ENCODE measurements at regions not wholly inside any gene's neighbourhood (a gene's known extent, or its start where the extent isn't known, plus 50 kb on each side); places are given as distances from the start of the nearest gene placed in this dataset.
"Not testable (repeated sequence)": the region's sequence is repeated elsewhere in the genome, so short reads cannot be mapped to it uniquely, and the experiment has no call there.

DNA sequence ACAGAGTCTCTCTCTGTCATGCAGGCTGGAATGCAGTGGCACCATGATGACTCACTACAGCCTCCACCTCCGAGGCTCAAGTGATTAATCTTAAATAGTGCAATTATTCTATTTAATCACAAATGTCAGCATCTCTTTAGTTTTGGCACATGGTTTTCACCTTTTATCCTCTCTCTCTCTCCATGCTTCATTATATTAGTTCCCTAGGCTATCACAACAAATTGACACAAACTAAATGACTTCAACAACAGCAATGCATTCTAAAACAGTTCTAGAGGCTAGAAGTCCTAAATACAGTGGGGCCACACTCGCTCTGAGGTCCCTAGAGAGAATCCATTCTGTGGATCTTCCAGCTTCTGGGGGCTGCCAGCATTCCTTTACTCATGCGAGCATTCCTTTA, 178.2 kb upstream of the ZNG1F start:
- DNase-seq: not testable (repeated sequence)

GRCh38 chr9:41361790-41362189, 172.7 kb upstream of the ZNG1F start:
- not testable (repeated sequence) for DNase-seq

- peak; percentile 17 for DNase-seq
These were observed 170.0 kb upstream of the ZNG1F start for GRCh38 chr9:41359116-41359515.

DNA sequence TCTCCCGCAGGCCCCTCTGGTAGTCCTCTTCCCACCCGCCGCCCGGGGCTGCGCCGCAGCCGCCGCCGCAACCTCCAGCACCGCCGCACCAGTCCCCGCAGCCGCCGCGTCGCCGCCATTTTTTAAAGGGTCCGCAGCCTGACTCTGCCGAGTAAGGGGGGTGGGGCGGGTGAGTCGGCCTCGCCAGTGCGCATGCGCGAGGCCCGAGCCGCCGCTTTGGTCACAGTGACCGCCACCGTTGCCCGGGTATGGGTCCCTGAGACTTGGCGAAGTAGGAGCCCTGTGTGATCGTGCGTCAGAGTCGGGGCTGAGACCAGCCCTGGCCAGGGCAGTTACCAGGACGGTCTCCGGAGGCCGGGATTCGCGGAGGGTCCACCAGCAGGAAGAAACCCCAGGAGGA, 169.6 kb upstream of the ZNG1F start:
- peak; percentile 5 for DNase-seq

DNA sequence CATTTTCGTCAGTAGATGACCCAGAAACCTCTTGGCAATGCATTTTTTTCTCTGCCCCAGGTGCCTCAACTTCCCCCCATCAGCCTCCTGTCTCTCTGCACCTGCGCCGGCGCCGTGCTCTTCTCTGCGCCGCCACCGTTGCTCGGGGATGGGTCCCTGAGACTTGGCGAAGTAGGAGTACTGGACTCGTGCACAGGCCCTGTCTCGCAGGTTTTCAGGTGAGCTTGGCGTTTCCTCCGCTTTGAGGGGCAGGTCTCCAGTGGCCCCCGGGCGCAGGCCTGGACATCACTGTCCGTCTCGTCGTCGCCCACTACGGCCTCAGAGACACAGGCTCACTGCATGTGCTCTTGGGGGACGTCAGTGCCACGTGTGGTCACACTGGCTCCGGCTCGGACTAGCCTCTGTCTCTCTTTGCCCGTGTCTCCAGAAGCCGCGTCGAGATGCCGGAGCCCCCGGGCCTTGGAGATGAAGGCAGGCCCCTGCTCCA, 168.8 kb upstream of the ZNG1F start:
- DNase-seq: not testable (repeated sequence)

DNA sequence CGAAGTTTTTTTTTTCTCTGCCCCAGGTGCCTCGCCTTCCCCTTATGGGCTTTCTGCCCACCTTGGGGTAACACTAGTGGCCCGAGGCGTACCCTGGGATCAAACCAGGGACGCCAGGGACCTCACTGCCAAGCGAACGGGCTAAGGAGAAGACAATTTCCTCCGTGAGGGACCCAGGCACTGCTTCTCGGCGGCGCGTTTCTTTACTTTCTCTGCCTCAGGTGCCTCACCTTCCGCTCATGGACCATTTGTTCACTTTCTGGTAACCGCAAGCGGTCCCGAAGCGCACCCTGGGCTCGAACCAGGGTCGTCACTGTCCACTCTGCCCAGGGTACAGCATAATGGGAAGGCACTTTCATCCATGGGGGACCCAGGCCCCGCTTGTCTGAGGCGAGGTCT, 168.2 kb upstream of the ZNG1F start:
- DNase-seq: not testable (repeated sequence)

- not testable (repeated sequence) for DNase-seq
These were observed 167.7 kb upstream of the ZNG1F start for GRCh38 chr9:41356588-41357349.

DNA sequence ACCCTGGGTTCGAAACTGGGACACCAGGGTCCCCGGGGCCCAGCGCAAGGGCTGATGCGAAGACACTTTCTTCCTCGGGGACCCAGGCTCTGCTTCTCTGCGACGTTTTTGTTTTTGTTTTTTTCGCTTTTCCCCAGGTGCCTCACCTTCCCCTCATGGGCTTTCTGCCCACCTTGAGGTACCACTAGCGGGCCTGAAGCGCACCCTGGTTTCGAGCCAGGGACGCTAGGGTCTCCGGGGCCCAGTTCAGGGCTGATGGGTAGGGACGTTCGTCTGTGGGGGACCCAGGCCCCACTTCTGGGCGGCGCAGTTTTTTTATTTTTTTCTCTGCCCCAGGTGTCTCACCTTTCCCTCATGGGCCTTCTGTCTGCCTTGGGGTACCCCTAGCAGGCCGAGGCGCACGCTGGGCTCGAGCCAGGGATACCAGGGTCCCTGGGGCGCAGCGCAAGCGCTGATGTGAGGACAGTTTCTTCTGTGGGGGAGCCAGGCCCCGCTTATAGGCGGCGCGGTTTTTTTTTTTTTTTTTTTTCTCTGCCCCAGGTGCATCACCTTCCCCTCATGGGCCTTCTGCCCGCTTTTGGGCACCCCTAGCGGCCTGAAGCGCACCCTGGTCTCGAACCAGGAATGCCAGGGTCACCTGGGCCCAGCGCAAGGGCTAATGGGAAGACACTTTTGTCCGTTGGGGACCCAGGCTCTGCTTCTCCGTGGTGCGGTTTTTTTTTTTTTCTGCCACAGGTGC, 166.8 kb upstream of the ZNG1F start:
- not testable (repeated sequence) for DNase-seq

DNA sequence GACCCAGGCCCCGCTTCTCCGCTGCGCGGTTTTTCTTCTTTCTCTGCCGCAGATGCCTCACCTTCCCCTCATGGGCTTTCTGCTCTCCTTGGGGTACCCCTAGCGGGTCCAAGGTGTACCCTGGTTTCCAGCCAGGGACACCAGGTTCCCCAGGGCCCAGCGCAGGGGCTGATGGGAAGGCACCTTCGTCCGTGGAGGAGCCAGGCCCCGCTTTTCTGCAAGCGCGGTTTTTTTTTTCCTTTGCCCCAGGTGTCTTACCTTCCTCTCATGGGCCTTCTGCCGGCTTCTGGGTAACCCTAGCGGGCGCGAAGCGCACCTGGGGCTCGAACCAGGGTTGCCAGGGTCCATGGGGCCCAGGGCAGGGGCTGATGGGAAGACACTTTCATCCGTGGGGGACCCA, 165.9 kb upstream of the ZNG1F start:
- not testable (repeated sequence) for DNase-seq

DNA sequence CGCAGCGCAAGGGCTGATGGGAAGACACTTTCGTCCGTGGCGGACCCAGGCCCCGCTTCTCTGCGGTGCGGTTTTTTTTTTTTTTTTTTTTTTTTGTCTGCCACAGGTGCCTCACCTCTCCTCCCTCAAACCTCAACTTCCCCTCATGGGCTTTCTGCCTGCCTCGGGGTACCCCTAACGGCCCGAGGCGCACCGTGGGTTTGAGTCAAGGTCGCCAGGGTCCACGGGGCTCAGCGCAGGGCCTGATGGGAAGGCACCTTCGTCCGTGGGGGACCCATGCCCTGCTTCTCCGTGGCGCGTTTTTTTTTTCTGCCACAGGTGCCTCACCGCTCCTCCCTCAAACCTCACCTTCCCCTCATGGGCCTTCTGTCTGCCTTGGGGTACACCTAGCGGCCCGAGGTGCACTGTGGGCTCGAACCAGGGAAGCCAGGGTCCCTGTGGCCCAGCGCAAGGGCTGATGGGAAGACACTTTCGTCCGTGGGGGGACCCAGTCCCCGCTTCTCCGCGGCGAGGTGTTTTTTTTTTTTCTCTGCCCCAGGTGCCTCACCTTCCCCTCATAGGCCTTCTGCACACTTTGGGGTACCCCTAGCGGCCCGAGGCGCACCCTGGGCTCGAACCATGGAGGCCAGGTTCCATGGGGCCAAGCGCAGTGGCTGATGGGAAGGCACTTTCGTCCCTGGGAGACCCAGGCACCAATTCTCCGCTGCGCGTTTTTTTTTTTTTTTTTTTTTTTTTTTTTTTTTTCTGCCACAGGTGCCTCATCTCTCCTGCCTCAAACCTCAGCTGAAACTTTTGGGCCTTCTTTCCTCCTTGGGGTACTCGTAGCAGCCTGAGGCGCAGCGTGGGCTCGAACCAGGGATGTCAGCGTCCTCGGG, 165.2 kb upstream of the ZNG1F start:
- DNase-seq: not testable (repeated sequence)

DNA sequence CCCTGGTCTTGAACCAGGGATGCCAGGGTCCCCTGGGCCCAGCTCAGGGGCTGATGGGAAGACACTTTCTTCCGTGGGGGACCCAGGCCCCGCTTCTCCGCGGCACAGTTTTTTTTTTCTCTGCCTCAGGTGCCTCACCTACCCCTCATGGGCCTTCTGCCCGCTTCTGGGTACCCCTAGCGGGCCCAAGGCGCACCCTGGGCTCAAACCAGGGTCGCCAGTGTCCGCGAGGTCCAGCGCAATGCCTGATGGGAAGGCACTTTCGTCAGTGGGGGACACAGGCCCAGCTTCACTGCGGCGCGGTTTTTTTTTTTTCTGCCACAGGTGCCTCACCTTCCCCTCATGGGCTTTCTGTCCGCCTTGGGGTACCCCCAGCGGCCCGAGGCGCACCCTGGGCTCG, 163.9 kb upstream of the ZNG1F start:
- not testable (repeated sequence) for DNase-seq

DNA sequence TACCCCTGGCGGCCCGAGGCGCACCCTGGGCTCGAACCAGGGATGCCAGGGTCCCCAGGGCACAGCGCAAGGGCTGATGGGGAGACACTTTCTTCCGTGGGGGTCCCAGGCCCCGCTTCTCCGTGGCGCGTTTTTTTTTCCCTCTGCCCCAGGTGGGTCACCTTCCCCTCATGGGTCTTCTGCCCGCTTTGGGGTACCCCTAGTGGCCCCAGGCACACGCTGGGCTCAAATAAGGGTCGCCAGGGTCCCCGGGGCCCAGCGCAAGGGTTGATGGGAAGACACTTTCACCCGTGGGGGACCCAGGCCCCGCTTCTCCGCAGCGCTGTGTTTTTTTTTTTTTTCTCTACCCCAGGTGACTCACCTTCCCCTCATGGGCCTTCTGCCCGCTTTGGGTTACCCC, 163.3 kb upstream of the ZNG1F start:
- DNase-seq: not testable (repeated sequence)

DNA sequence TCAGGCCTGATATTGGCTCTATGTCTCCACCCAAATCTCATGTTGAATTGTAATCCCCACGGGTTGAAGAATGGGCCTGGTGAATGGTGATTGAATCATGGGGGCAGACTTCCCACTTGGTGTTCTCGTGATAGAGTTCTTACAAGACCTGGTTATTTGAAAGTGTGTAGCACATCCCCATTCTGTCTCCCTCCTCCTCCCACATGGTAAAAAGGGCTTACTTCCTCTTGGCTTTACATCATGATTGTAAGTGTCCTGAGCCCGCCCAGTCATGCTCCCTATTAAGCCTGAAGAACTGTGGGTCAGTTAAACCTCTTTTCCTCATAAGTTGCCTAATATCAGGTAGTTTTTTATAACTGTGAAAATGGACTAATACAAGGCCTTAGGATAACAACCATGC, 158.8 kb upstream of the ZNG1F start:
- DNase-seq: not testable (repeated sequence)

GRCh38 chr9:41332562-41332961, 143.4 kb upstream of the ZNG1F start:
- not testable (repeated sequence) for DNase-seq

- DNase-seq: not testable (repeated sequence)
These were observed 132.2 kb upstream of the ZNG1F start for GRCh38 chr9:41321277-41321676.

DNA sequence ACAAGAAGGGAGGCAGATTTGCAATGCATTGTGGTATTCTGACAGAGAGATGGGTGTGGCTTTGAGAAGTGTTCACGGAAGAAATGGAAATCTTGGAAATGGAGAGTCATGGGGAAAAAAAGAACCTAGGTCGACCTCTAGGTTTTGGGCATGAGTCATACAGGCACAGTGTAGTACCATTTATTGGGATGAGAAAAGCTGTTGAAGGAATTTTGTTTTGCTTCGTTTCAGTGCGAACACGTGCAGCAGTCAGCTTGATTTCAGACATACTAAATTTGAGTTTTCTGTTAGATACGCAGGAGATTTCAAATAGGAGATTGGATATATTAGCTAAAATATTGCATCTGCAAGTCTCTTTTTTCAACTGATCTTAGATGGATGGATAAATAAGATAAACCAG, 119.8 kb upstream of the ZNG1F start:
- DNase-seq: not testable (repeated sequence)

DNA sequence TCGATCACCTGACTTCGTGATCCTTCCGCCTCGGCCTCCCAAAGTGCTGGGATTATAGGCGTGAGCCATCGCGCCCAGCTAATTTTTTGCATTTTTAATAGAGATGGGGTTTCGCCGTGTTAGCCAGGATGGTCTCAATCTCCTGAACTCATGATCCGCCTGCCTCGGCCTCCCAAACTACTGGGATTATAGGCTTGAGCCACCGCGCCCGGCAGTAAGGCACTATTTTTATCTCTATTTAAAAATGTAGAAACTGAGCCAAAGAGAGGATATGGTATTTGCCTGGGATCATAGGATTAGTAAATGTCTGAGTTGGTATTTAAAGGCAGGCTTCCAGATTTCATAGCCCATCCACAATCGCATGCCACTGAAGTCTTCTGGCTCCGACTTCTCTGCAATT, 96.6 kb upstream of the ZNG1F start:
- DNase-seq: not testable (repeated sequence)

- not testable (repeated sequence) for DNase-seq
These were observed 91.5 kb upstream of the ZNG1F start for GRCh38 chr9:41280299-41281238.

DNA sequence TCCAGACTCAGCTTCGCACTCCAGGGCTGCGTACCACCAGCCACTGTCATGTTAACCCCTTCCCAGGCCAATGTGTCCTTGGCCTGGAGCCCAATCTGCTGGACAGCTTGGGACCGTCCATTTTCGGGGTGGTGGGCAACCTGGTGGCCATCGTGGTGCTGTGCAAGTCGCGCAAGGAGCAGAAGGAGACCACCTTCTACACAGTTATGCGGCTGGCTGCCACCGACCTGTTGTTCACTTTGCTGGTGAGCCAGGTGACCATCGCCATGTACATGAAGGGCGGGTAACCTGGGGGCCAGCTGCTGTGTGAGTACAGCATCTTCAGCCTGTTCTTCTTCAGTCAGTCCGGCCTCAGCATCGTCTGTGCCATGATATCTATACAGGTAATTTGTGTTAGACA, 90.3 kb upstream of the ZNG1F start:
- not testable (repeated sequence) for DNase-seq

- DNase-seq: not testable (repeated sequence)
These were observed 89.9 kb upstream of the ZNG1F start for GRCh38 chr9:41279033-41279432.

DNA sequence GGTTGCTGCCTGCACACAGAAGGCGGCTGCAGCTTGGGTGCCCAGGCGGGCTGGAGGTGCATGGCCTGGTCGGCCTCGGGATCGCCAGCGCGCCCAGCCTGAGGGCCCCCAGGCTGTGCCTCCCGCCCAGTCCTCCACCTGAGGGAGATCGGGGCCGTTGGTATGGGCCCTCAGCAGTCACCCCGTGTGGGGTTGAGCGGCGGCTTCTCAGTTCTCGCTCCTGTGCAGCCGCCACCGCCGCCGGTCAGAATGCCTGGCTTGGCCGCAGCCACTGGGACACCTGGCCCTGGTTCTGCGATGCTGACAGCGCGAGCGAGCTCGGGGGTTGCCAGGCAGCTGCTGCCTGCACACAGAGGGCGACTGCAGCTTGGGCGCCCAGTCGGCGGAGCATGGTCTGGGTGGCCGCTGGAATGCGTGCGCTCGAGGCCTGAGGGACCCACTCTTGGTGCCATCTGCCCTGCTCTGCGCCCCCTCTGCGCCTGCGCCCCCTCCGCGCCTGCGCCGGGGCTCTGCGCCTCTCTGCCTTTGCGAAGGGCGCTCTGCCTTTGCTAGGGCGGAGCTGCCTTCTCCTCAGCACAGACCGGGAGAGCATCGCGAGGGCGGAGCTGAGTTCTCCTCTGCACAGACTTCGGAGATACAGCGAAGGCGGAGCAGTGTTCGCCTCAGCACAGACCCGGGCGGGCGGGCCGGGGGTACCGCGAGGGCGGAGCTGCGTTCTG, 84.6 kb upstream of the ZNG1F start:
- not testable (repeated sequence) for DNase-seq

All from DMS79 treated with DMSO at 0.1 percent for 48 hours (cell line).